ENCODE measurements at regions not wholly inside any gene's neighbourhood (a gene's known extent, or its start where the extent isn't known, plus 50 kb on each side); places are given as distances from the start of the nearest gene placed in this dataset.

GRCh38 chr6:26232306-26232939 is 132.6 kb upstream of the BTN3A2 start:
- TF ChIP-seq POLR2A (IDR thresholded peaks at IDR 0.05; ENCODE audit: low read length) (no peak), GATA1 (IDR thresholded peaks at IDR 0.05; ENCODE audit: low read depth, low read length) (no peak)
